ENCODE measurements at regions not wholly inside any gene's neighbourhood (a gene's known extent, or its start where the extent isn't known, plus 50 kb on each side); places are given as distances from the start of the nearest gene placed in this dataset.

GRCh38 chr10:20551761-20552160 lies 345.4 kb downstream of the NEBL start:
- TF ChIP-seq CEBPB (IDR thresholded peaks at IDR 0.05; ENCODE audit: low read depth, low read length) (no peak), RFX5 (IDR thresholded peaks at IDR 0.05; ENCODE audit: low read depth, low read length) (no peak), RCOR1 (IDR thresholded peaks at IDR 0.05; ENCODE audit: insufficient replicate concordance, low read length) (no peak), ELK1 (IDR thresholded peaks at IDR 0.05; ENCODE audit: borderline replicate concordance, low read depth, low read length) (no peak), MAFK (IDR thresholded peaks at IDR 0.05; ENCODE audit: low read depth, low read length) (no peak), FOS (IDR thresholded peaks at IDR 0.05; ENCODE audit: low read depth, low read length) (no peak)
- Histone ChIP-seq H4K5ac (ENCODE audit: low read depth, low read length) (no peak overlapping the region), H3K9ac (ENCODE audit: low read depth, low read length) (no peak overlapping the region), H3K56ac (ENCODE audit: extremely low read depth, insufficient read depth, low read length) (no peak overlapping the region), H2BK15ac (ENCODE audit: low read depth, low read length) (no peak overlapping the region), H2BK5ac (ENCODE audit: low read depth, low read length, poor library complexity, severe bottlenecking) (no peak overlapping the region), H3K36me3 (ENCODE audit: control insufficient read depth, insufficient read depth, low read length) (no peaks in the 10 kb centered on the region), H3K18ac (ENCODE audit: low read depth, low read length) (no peak overlapping the region), H3K14ac (replicated peaks; ENCODE audit: low read depth, low read length) (no peak overlapping the region), H2BK20ac (ENCODE audit: low read depth, low read length) (no peak overlapping the region), H3K27ac (ENCODE audit: insufficient read depth, low read length) (no peak overlapping the region), H3K4ac (ENCODE audit: low read depth, low read length) (no peak overlapping the region), H2BK120ac (ENCODE audit: low read depth, low read length) (no peak overlapping the region), H3K27me3 (ENCODE audit: control insufficient read depth, insufficient read depth, low read length) (no peaks in the 10 kb centered on the region), H3K9me1 (ENCODE audit: insufficient read depth, low read length) (no peaks in the 10 kb centered on the region), H2AK9ac (replicated peaks; ENCODE audit: low read depth, low read length, poor library complexity) (no peak overlapping the region), H3K4me1 (ENCODE audit: control insufficient read depth, insufficient read depth, low read length) (no peaks in the 10 kb centered on the region), H2AFZ (replicated peaks; ENCODE audit: low read length, poor library complexity) (no peak overlapping the region), H3K4me3 (ENCODE audit: insufficient read depth, low read depth, low read length) (no peak overlapping the region), H3K79me1 (ENCODE audit: low read depth in 1 of 2, low read length in 2 of 2) (no peaks in the 10 kb centered on the region), H4K91ac (ENCODE audit: insufficient read depth, low read depth, low read length) (no peak overlapping the region), H3K4me2 (ENCODE audit: low read depth, low read length) (no peak overlapping the region), H4K8ac (ENCODE audit: low read depth in 2 of 2, low read length in 2 of 2) (no peak overlapping the region), H2AK5ac (ENCODE audit: low read depth, low read length) (no peak overlapping the region), H4K20me1 (ENCODE audit: insufficient read depth, low read length) (no peaks in the 10 kb centered on the region), H3K9me3 (ENCODE audit: control insufficient read depth, insufficient read depth, low read length) (peaks cover 14% of the 10 kb centered on the region), H3K23ac (ENCODE audit: low read depth, low read length) (no peak overlapping the region)
- no peak for ATAC-seq (ENCODE audit: low read depth)
- no TSS peak for BruUV-seq (replicated peaks)
- intact Hi-C loops (cut with micrococcal nuclease) (no loop called here), dilution Hi-C loops (cut with HindIII; ENCODE audit: low sequenced_read_pairs, unreplicated experiment) (no loop called here), in situ Hi-C loops (cut with MboI; ENCODE audit: low sequenced_read_pairs) (no loop called here)
- ChIA-PET POLR2A (ENCODE audit: unreplicated experiment) (no interaction called here), CTCF (no interaction called here)
- WGBS, 2 experiments (ENCODE audit: extremely low coverage in 2 of 2, insufficient read length in 1 of 2) = no CpG with 5 or more reads among the region's 2 CpGs
- no peak for DNase-seq

All from IMR-90 (cell line).